Right forelimb (tissue), 1 donor: ENCODE measurements at regions not wholly inside any gene's neighbourhood (a gene's known extent, or its start where the extent isn't known, plus 50 kb on each side); places are given as distances from the start of the nearest gene placed in this dataset.
A peak's percentile ranks its signal among the peaks of the same experiment; 100 is the strongest.
"Not testable (repeated sequence)": the region's sequence is repeated elsewhere in the genome, so short reads cannot be mapped to it uniquely, and the experiment has no call there.

Experiments
- DNase-seq: peaks from one replicate; pipeline ENCODE4 v3.0.0-alpha.2; 2018

- DNase-seq: no peak
Observed at GRCh38 chr15:69876064-69876940, 221.4 kb downstream of the TLE3 start.

DNA sequence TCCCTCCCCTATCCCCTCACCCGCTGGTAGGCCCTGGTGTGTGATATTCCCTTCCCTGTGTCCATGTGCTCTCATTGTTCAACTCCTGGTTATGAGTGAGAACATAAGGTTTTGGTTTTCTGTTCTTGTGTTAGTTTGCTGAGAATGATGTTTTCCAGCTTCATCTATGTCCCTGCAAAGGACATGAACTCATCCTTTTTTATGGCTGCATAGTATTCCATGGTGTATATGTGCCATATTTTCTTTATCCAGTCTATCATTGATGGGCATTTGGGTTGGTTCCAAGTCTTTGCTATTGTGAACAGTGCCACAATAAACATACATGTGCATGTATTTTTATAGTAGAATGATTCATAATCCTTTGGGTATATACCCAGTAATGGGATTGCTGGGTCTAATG is 217.8 kb downstream of the TLE3 start:
- DNase-seq: not testable (repeated sequence)

- DNase-seq: no peak
Observed at GRCh38 chr15:69880571-69881301, 217.0 kb downstream of the TLE3 start.

DNA sequence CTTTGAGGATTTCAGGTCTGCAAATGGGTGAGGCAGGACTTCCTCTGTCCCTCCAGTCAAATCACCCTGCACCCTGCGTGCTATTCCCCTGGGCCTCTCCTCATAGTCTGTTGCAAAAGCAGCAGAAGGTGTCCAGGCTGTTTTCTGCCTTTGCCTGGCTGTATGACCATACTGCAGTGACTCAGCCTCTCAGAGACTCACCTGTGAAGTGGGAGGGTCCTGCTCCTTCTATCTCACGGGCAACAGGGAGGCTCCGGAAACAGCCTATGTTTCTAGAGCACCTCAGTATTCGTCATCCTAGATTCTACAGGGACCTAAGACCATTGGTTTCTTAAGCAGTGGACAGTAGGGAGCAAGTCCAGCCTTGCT is 216.4 kb downstream of the TLE3 start:
- no peak for DNase-seq

DNA sequence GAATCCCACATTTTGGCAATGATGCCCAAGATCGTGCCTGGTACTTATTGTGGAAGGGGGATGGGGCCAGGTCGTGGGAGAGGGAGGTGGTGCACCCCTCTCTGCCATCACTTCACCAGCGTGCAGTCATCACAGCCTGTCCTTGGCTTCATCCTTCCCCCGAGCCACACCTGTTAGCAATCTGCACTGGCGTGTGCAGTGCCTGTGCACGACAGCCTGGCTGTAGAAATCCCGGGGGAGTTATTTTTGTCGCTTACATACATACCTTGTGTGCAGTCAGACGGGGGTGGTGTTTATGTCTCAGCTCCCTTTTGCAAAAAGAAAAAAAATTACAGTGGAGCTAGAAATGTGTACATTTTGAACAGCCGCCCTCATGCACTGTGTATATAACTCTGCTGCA is 216.0 kb downstream of the TLE3 start:
- DNase-seq: no peak

DNA sequence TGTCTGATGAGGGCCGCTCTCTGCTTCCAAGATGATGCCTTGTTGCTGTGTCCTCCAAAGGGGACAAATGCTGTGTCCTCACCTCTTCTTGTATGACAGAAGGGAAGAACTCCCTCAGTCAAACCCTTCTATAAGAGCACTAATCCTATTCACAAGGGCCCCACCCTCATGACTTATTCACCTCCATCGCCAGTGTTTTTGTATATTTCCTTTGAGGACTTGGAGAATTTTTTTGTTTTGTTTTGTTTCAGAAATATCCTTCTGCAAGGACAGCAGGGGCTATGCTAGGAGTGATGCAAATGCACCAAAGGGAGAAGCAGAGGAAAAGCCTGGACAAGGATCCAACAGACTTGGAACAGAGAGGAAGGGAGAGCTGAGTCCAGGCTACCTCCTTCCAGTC is 214.4 kb downstream of the TLE3 start:
- DNase-seq: no peak

DNA sequence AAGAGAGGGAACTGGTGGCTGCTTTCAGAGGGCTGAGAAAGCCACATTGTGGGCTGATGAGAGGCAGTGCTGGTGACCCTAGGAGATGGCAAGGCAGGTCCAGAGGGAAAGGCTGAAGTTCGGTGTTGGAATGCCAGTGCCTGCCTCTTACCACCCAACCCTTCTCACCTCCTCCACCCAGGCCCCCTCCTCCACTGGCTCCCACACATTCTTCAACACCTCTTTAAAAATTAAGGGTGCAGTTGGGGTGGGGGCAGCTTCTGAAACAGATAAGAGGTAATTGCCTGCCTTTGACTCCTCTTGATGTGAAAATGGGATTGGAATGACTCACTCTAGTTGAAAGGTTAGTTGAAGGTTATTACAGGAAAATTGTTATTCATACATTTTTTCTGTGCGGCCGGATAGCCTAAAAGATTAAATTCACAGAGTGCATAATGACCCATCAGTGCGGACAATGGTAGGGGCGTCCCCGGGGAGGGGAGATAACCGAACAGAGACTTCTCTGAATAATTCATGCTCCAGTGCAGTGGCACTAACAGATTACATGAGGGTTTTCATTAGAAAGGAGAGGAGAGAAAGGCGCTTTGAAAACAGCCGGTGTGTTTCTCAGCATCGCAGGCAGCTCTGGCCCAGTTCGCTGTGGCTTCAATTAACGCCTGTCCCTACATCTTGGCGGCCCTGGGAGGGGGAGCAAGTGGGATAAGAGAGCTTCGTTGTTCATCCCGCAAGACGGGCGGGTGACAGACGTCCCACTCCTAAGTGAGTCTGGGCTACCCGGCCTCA is 212.4 kb downstream of the TLE3 start:
- DNase-seq: no peak

DNA sequence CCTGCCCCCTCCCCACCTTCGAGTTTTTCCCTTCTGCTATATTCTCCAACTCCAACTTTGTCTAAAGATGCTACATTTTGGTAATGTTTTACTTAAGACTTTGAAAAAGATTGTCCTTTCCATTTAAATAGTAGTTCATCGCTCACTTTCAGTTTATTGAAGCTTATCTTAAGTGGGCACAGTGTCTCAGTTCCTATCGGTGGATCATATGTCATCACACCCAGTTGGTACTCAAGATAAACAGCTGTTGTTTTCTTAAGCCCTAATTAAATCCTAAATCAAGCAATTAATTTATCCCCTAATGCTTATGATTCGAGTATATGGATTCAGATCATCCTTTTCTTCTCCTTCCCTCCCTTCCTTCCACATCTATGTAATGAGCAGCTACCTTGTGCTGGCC is 210.7 kb downstream of the TLE3 start:
- DNase-seq: no peak

DNA sequence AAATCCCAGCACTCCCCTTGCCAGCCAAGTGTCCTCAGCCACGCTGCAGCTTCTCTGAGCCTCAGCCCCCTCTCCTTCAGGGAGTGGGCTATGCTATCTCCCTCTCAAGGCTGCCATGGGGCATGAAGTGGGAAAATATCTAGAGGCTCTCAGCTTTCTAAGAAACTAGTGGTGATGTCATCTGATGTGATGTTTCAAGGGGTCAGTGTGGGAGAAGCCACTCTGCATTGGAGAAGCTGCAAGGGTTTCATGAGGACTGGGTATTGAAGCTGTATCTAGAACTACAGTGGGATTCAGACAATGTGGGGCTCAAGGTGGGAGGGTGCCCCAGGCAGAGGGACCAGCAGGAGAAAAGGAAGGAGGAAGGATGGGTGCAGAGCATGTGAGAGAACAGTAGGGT is 210.2 kb downstream of the TLE3 start:
- DNase-seq: no peak

- DNase-seq: no peak
Observed at GRCh38 chr15:69888406-69888805, 209.3 kb downstream of the TLE3 start.

GRCh38 chr15:69891070-69891536 is 206.6 kb downstream of the TLE3 start:
- DNase-seq: no peak

DNA sequence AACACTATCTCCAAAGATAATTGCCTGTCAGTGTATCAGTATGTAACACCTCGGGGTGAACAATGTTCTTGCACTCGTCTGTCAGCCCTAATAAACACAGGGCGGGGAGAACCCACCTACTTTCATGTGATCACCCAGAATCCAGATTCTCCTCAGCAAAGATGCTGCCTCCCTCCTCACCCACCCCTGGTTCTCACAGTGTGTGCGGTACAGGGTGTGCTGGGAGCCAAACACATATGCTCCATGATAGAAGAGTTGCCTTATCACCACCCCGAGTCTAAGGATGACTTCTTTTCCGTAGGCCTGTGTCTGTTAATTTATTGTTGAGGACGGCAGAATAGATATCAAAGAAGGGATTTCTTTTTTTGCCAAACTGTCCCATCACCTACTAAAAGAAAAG is 206.1 kb downstream of the TLE3 start:
- DNase-seq: no peak

GRCh38 chr15:69892351-69892750 is 205.4 kb downstream of the TLE3 start:
- no peak for DNase-seq

DNA sequence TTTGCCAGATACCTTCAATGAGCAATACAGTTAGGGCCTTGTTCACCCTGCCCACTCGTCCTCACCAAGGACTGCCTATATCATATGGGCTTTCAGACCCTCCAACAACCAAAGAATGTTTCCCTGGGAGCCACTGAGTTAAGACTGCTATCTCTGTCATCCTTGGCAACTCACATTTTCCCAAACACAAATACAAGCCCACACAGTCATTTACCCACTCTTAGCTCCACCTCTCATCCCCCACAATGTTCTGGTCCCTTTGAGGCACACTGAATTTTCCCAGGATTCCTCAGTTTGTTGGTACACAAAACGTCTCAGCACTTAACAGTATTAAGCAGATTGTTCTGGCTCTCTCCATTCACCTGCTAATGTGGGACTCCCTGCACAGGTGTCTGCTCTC is 204.6 kb downstream of the TLE3 start:
- DNase-seq: no peak

GRCh38 chr15:69893863-69894262 is 203.9 kb downstream of the TLE3 start:
- peak; percentile 55 for DNase-seq

GRCh38 chr15:69895202-69895601 is 202.5 kb downstream of the TLE3 start:
- DNase-seq: no peak

DNA sequence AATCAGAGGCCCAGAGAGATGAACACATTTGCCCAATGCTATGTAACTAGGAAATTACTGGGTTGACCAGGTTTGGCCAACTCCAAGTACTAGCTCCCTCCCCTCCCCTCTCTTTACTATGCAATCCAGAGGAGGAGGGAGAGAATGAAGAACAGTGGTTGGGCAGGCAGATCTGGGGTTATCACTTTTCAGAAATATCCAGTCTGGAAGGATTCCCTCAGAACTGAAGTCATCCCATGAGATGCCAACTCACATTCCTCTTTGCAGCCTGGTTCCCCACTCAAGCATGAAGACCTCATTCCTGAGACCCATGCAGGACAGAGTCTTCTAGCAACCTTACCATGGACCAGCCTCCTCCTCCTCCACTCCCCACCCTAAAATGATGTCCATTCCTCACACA is 201.1 kb downstream of the TLE3 start:
- no peak for DNase-seq

DNA sequence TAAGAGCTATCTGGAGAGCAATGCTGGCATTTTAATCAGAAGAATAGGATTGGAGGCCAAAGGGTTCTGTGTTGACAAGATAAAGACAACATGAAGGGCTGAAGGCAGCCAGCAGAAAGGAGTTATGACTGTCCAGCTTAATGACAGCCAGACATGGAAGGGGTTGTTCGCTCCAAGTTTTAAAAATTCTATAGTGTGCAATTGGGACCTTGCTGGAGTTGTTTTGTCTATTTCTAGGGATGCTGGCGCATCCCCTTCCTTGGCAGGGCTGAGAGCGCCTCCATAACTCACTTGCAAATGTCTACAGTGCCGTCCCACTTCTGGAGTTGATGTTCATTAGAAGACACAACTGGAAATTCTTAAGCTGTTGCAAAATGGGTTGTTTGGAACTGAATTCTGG is 200.7 kb downstream of the TLE3 start:
- no peak for DNase-seq

DNA sequence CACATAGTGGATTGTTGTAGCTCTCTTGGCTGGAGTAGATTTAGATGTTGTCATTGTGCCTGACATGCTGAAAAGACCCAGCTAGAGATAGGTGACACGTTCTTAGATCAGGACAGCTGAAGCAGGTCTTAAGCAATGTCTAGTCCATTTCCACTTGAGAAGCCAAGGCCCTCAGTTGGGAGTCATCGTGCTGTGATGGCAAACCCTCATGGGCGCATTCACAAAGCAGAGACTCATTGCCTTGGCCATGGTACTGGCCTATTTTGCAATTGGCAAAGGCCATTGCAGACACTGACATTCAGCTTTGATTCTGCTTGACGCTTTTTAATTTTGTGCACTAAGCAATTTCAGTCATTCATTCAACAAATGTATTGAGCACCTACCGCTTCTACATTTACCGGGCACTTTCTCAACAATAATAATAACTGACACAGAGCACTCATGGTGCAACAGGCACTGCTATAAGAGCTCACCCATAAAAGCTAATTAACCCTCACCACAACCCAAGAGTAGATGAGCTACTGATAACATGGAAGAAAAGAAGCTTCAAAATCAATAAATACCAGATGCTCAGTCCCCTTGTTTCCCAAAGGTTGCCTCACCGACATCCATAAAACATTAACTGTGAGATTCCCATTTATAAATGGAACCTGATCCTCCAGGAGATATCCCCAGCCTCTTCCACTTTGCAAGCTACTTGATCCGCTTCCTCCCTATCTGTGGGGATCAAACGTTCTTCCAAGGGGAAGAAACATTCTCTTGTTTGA is 200.1 kb downstream of the TLE3 start:
- no peak for DNase-seq

DNA sequence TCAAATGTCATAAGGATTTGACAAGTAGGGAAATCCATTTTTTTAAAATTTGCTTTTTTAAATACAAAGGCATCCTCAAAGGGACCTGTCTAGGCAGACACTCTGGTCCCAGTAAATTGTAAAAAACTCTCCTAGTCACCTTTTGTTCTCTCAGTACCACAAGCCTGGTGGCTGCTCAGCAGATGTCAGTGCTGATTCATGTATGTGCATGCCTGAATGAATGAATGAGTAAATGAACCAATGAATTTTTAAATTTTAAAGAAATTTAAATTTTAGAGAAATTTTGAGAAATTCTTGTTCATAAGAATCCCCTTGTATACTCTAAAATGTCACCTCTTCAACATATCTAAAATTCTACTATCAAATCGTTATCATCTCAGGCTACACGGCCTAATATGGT is 199.5 kb downstream of the TLE3 start:
- DNase-seq: no peak

DNA sequence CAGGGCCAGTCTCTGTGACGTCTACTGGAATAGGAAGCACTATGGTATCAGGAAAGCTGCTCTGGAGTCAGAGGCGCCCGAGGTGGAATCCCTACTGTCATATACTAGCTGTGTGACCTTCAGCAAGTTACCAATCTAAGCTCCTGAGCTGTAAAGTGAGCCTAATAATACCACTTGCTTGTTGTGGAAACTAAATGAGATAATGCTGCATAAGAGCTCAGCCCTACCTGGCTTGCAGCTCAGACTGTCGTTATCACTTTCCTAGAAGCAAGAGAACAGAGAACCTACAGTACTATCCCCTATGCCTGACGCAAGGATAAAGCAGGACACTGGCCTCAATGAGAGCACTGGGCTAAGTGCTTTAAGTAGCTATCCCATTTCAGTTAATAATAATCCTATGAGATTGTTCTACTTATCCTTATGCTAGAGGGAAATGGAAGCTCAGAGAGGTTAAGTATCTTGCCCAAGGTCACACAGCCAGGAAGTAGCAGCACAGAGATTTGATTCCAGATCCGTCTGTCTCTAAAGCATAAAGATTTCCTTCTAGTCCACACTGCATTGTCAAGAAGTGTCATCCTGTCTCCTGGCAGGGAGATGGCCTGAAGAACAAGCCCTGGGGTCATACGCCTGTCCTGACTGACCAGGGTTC is 195.2 kb downstream of the TLE3 start:
- no peak for DNase-seq
